ENCODE measurements at regions not wholly inside any gene's neighbourhood (a gene's known extent, or its start where the extent isn't known, plus 50 kb on each side); places are given as distances from the start of the nearest gene placed in this dataset.

- no peaks in the 10 kb centered on the region for H3K9me3 ChIP-seq (ENCODE audit: low read length)
- no peak overlapping the region for H3K4me3 ChIP-seq (ENCODE audit: low read depth in 1 of 2, low read length in 2 of 2)
- no peaks in the 10 kb centered on the region for H3K4me1 ChIP-seq (ENCODE audit: insufficient read depth, low read length)
- H3K36me3 ChIP-seq (ENCODE audit: insufficient read depth, low read length): no peaks in the 10 kb centered on the region
- no peaks in the 10 kb centered on the region for H3K27me3 ChIP-seq (ENCODE audit: control insufficient read depth in 1 of 2, insufficient read depth in 2 of 2, low read length in 2 of 2)
- no peak overlapping the region for H3K9ac ChIP-seq (ENCODE audit: low read length)
- no peak overlapping the region for H3K27ac ChIP-seq (ENCODE audit: low read depth, low read length)
Measured at GRCh38 chr10:128963211-128964099, 503.6 kb upstream of the MGMT start.

- Histone ChIP-seq H3K27me3 (ENCODE audit: control insufficient read depth in 1 of 2, insufficient read depth in 2 of 2, low read length in 2 of 2) (no peaks in the 10 kb centered on the region), H3K4me1 (ENCODE audit: insufficient read depth, low read length) (no peaks in the 10 kb centered on the region), H3K9ac (ENCODE audit: low read length) (no peak overlapping the region)
Measured at GRCh38 chr10:128964100-128964403, 503.0 kb upstream of the MGMT start.

DNA sequence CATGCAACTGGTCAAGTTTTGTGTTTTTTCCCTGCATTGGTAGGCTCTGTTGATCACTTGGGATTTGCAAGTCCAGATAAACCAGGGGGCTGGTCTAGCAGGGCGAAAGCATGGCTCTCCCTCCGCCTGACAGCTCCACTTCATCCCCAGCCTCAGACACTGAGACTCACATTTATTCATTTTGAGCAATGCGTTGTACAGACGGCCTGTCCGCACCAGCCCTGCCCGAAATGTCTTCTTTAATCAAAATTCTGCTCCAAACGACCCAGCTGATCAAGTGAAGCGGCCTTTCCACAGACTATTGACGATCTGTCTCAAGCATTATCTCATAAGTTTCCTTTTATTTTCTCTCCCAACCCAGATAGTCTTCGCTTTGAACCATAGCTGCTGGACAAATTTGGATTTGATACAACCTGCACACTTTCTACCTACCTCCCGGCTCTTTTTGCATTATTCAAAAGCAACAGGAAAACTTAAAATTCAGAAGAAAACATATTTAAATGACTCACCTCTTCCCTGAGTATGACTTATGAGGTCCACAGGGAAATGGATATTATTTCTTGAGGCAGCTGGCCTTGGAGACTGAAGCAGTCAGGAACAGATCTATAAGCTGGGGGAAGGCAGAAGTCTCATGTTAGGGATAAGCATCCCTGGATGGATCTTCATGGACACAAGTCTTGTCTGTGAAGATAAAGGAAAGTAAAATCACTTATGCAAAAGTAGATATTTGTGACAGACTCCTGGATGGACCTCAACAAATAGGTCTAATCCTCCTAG, 498.9 kb upstream of the MGMT start:
- Histone ChIP-seq H3K4me3 (ENCODE audit: low read depth in 1 of 2, low read length in 2 of 2) (no peak overlapping the region), H3K27me3 (ENCODE audit: control insufficient read depth in 1 of 2, insufficient read depth in 2 of 2, low read length in 2 of 2) (no peaks in the 10 kb centered on the region), H3K27ac (ENCODE audit: low read depth, low read length) (no peak overlapping the region), H3K9me3 (ENCODE audit: low read length) (no peaks in the 10 kb centered on the region), H3K36me3 (ENCODE audit: insufficient read depth, low read length) (no peaks in the 10 kb centered on the region), H3K4me1 (ENCODE audit: insufficient read depth, low read length) (no peaks in the 10 kb centered on the region), H3K9ac (ENCODE audit: low read length) (no peak overlapping the region)

More at GRCh38 chr10:128964100-128964403, 503.0 kb upstream of the MGMT start:
- Histone ChIP-seq H3K27ac (ENCODE audit: low read depth, low read length) (no peak overlapping the region), H3K36me3 (ENCODE audit: insufficient read depth, low read length) (no peaks in the 10 kb centered on the region), H3K4me3 (ENCODE audit: low read depth in 1 of 2, low read length in 2 of 2) (no peak overlapping the region), H3K9me3 (ENCODE audit: low read length) (no peaks in the 10 kb centered on the region)

DNA sequence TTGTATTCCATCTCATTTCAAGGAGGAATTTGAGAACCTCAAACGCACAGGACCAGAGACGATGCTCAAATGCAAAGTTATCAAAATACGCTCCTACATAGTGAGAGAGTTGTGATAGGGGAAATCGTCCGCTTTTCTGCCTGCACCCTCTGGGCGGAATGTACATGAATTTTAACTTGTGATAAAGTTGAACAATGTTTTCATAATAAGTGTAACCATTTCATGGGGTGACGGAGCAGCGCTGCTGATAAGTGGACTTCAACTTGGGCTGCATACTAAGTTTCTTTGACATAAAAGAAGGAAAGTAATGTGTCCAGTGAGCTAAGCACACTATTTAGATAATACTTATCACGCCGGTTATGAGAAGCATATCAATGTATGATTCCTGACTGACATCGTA, 497.5 kb upstream of the MGMT start:
- Histone ChIP-seq H3K27me3 (ENCODE audit: control insufficient read depth in 1 of 2, insufficient read depth in 2 of 2, low read length in 2 of 2) (no peaks in the 10 kb centered on the region), H3K4me3 (ENCODE audit: low read depth in 1 of 2, low read length in 2 of 2) (no peak overlapping the region), H3K27ac (ENCODE audit: low read depth, low read length) (no peak overlapping the region), H3K36me3 (ENCODE audit: insufficient read depth, low read length) (no peaks in the 10 kb centered on the region), H3K4me1 (ENCODE audit: insufficient read depth, low read length) (no peaks in the 10 kb centered on the region), H3K9me3 (ENCODE audit: low read length) (no peaks in the 10 kb centered on the region), H3K9ac (ENCODE audit: low read length) (no peak overlapping the region)

GRCh38 chr10:128971374-128972035, 495.5 kb upstream of the MGMT start:
- no peak overlapping the region for H3K27ac ChIP-seq (ENCODE audit: low read depth, low read length)
- H3K9ac ChIP-seq (ENCODE audit: low read length): no peak overlapping the region
- H3K4me1 ChIP-seq (ENCODE audit: insufficient read depth, low read length): no peaks in the 10 kb centered on the region
- no peak overlapping the region for H3K4me3 ChIP-seq (ENCODE audit: low read depth in 1 of 2, low read length in 2 of 2)
- H3K9me3 ChIP-seq (ENCODE audit: low read length): no peaks in the 10 kb centered on the region
- no peaks in the 10 kb centered on the region for H3K36me3 ChIP-seq (ENCODE audit: insufficient read depth, low read length)
- H3K27me3 ChIP-seq (ENCODE audit: control insufficient read depth in 1 of 2, insufficient read depth in 2 of 2, low read length in 2 of 2): no peaks in the 10 kb centered on the region

DNA sequence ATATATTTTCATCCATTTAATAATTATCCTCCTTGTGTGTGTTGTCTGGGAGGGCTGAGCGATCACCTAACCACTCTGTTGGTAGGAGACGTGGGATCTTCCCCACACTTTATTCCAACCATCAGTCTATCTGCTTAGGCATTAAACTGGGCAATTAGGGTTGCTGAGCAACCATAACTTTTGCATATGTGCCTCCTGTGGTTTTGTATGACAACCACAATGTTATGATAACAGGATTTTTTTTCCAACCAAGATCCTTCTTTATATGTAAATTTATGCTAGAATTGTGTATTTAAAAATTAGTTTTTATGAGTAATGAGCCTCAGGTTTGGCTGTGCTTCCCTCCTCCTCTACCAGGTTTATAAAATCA, 495.0 kb upstream of the MGMT start:
- no peaks in the 10 kb centered on the region for H3K36me3 ChIP-seq (ENCODE audit: insufficient read depth, low read length)
- no peak overlapping the region for H3K27ac ChIP-seq (ENCODE audit: low read depth, low read length)
- no peak overlapping the region for H3K9ac ChIP-seq (ENCODE audit: low read length)
- no peaks in the 10 kb centered on the region for H3K9me3 ChIP-seq (ENCODE audit: low read length)
- H3K4me3 ChIP-seq (ENCODE audit: low read depth in 1 of 2, low read length in 2 of 2): no peak overlapping the region
- no peaks in the 10 kb centered on the region for H3K27me3 ChIP-seq (ENCODE audit: control insufficient read depth in 1 of 2, insufficient read depth in 2 of 2, low read length in 2 of 2)
- no peaks in the 10 kb centered on the region for H3K4me1 ChIP-seq (ENCODE audit: insufficient read depth, low read length)

GRCh38 chr10:128973221-128973620, 493.8 kb upstream of the MGMT start:
- no peaks in the 10 kb centered on the region for H3K27me3 ChIP-seq (ENCODE audit: control insufficient read depth in 1 of 2, insufficient read depth in 2 of 2, low read length in 2 of 2)
- no peak overlapping the region for H3K9ac ChIP-seq (ENCODE audit: low read length)
- no peaks in the 10 kb centered on the region for H3K4me1 ChIP-seq (ENCODE audit: insufficient read depth, low read length)
- H3K36me3 ChIP-seq (ENCODE audit: insufficient read depth, low read length): no peaks in the 10 kb centered on the region
- H3K4me3 ChIP-seq (ENCODE audit: low read depth in 1 of 2, low read length in 2 of 2): no peak overlapping the region
- H3K27ac ChIP-seq (ENCODE audit: low read depth, low read length): no peak overlapping the region
- no peaks in the 10 kb centered on the region for H3K9me3 ChIP-seq (ENCODE audit: low read length)

DNA sequence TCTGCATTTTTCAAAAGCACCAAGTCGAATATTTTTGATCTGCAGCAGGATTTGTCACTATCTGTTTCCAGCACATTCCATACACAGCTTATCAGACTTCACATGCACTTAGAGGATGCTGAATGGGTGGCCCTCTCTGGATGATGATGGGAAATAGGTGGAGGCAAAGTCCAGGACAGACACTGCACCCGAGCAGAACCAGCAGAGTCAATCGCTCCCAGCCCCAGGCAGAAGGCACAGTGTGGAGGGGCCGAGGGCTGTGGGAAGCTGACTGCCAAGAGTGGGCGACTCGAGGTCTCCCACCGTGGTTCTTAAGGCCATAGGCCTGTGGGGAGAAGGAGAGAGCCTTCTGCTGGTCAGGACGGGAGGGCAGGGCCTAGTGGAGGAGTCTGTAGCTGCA, 490.2 kb upstream of the MGMT start:
- Histone ChIP-seq H3K4me1 (ENCODE audit: insufficient read depth, low read length) (no peaks in the 10 kb centered on the region), H3K9ac (ENCODE audit: low read length) (no peak overlapping the region), H3K9me3 (ENCODE audit: low read length) (no peaks in the 10 kb centered on the region), H3K4me3 (ENCODE audit: low read depth in 1 of 2, low read length in 2 of 2) (no peak overlapping the region), H3K27me3 (ENCODE audit: control insufficient read depth in 1 of 2, insufficient read depth in 2 of 2, low read length in 2 of 2) (no peaks in the 10 kb centered on the region), H3K36me3 (ENCODE audit: insufficient read depth, low read length) (no peaks in the 10 kb centered on the region), H3K27ac (ENCODE audit: low read depth, low read length) (no peak overlapping the region)

GRCh38 chr10:128978211-128978610, 488.8 kb upstream of the MGMT start:
- no peaks in the 10 kb centered on the region for H3K4me1 ChIP-seq (ENCODE audit: insufficient read depth, low read length)
- no peaks in the 10 kb centered on the region for H3K9me3 ChIP-seq (ENCODE audit: low read length)
- no peak overlapping the region for H3K27ac ChIP-seq (ENCODE audit: low read depth, low read length)

GRCh38 chr10:128979405-128979804, 487.6 kb upstream of the MGMT start:
- Histone ChIP-seq H3K27me3 (ENCODE audit: control insufficient read depth in 1 of 2, insufficient read depth in 2 of 2, low read length in 2 of 2) (no peaks in the 10 kb centered on the region), H3K9ac (ENCODE audit: low read length) (no peak overlapping the region), H3K27ac (ENCODE audit: low read depth, low read length) (no peak overlapping the region), H3K9me3 (ENCODE audit: low read length) (no peaks in the 10 kb centered on the region), H3K36me3 (ENCODE audit: insufficient read depth, low read length) (no peaks in the 10 kb centered on the region), H3K4me3 (ENCODE audit: low read depth in 1 of 2, low read length in 2 of 2) (no peak overlapping the region), H3K4me1 (ENCODE audit: insufficient read depth, low read length) (no peaks in the 10 kb centered on the region)

More at GRCh38 chr10:128978211-128978610, 488.8 kb upstream of the MGMT start:
- H3K4me3 ChIP-seq (ENCODE audit: low read depth in 1 of 2, low read length in 2 of 2): no peak overlapping the region
- H3K36me3 ChIP-seq (ENCODE audit: insufficient read depth, low read length): no peaks in the 10 kb centered on the region
- H3K9ac ChIP-seq (ENCODE audit: low read length): no peak overlapping the region
- no peaks in the 10 kb centered on the region for H3K27me3 ChIP-seq (ENCODE audit: control insufficient read depth in 1 of 2, insufficient read depth in 2 of 2, low read length in 2 of 2)

DNA sequence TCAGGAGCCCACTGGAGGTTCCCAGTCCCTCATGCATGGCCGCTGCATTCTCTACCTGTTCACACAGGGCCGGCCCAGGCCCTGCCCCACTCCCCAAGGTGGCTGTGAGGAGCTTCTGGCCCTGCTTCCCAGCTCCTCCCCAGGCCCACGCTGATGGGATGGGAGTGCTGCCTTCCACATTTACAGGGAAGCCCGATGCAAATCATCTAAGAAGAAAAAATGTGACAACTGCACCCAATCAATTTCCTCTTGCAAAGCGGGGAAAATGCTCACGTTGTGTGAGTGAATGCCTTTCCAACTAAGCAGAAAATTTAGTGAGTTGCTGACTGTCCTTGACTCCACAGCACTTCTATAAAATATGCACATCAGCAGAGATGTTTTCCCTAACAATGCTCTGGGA, 485.8 kb upstream of the MGMT start:
- H3K9me3 ChIP-seq (ENCODE audit: low read length): no peaks in the 10 kb centered on the region

More for the DNA sequence above, 485.8 kb upstream of the MGMT start:
- no peak overlapping the region for H3K4me3 ChIP-seq (ENCODE audit: low read depth in 1 of 2, low read length in 2 of 2)
- H3K27me3 ChIP-seq (ENCODE audit: control insufficient read depth in 1 of 2, insufficient read depth in 2 of 2, low read length in 2 of 2): no peaks in the 10 kb centered on the region
- no peak overlapping the region for H3K27ac ChIP-seq (ENCODE audit: low read depth, low read length)
- no peaks in the 10 kb centered on the region for H3K4me1 ChIP-seq (ENCODE audit: insufficient read depth, low read length)
- H3K9ac ChIP-seq (ENCODE audit: low read length): no peak overlapping the region
- no peaks in the 10 kb centered on the region for H3K36me3 ChIP-seq (ENCODE audit: insufficient read depth, low read length)

Data from muscle layer of colon (tissue), 2 donors.